ENCODE measurements at regions not wholly inside any gene's neighbourhood (a gene's known extent, or its start where the extent isn't known, plus 50 kb on each side); places are given as distances from the start of the nearest gene placed in this dataset.

GRCh38 chr1:198435056-198435455 lies 105.4 kb downstream of the ATP6V1G3 start:
- H2BK20ac ChIP-seq (ENCODE audit: low read length): no peak overlapping the region
- H3K23me2 ChIP-seq (ENCODE audit: low read depth, low read length): no peaks in the 10 kb centered on the region
- no peaks in the 10 kb centered on the region for H3K27me3 ChIP-seq (replicated peaks in 1 of 4; ENCODE audit: control insufficient read depth in 3 of 4, extremely low read depth in 1 of 4, insufficient read depth in 3 of 4, low read length in 3 of 4)
- POLR2A ChIA-PET (ENCODE audit: partially characterized antibody): no interaction called here
- no peak overlapping the region for H4K8ac ChIP-seq (ENCODE audit: extremely low read depth, insufficient read depth, low read length)
- no peak overlapping the region for H3K14ac ChIP-seq (ENCODE audit: insufficient read length)
- no peak overlapping the region for H3K9ac ChIP-seq (replicated peaks in 1 of 4; ENCODE audit: extremely low read depth in 1 of 4, low read depth in 3 of 4, low read length in 3 of 4)
- no peak overlapping the region for H4K5ac ChIP-seq (ENCODE audit: insufficient read length, low read depth, low read length)
- H3K23ac ChIP-seq (ENCODE audit: insufficient read length): no peak overlapping the region
- CTCF ChIA-PET (ENCODE audit: partially characterized antibody): interaction anchor here (0.7 kb wide), 1 partner anchor 10 kb away, joined by 3 read pairs; no protein-coding TSS in a partner anchor
- FAIRE-seq (no peak), DNase-seq (ENCODE audit: low read depth in 1 of 2, low spot score in 2 of 2) (no peak)
- no peak for TF ChIP-seq CHD1 (IDR thresholded peaks at IDR 0.05; ENCODE audit: low read depth, low read length)
- no peak for TF ChIP-seq POLR2AphosphoS5 (IDR thresholded peaks at IDR 0.05; ENCODE audit: low read depth, low read length)
- TF ChIP-seq RAD21 (IDR thresholded peaks at IDR 0.05 in 1 of 2, conservative IDR thresholded peaks at IDR 0.05 in 1 of 2; ENCODE audit: low read depth in 2 of 2, low read length in 2 of 2): no peak
- no peak overlapping the region for H3K4ac ChIP-seq (replicated peaks; ENCODE audit: insufficient read length, low read depth, low read length)
- no peaks in the 10 kb centered on the region for H3K36me3 ChIP-seq (ENCODE audit: control insufficient read depth in 2 of 4, insufficient read depth in 4 of 4, low read length in 3 of 4)
- H3K79me2 ChIP-seq (ENCODE audit: control insufficient read depth in 1 of 2, insufficient read depth in 2 of 2, low read length in 2 of 2): no peaks in the 10 kb centered on the region
- no peak overlapping the region for H2BK120ac ChIP-seq (replicated peaks; ENCODE audit: low read depth, low read length)
- no peaks in the 10 kb centered on the region for H3K79me1 ChIP-seq (ENCODE audit: low read depth, low read length)
- no peak overlapping the region for H3K4me2 ChIP-seq (ENCODE audit: insufficient read depth in 1 of 2, low read depth in 2 of 2, low read length in 2 of 2)
- H3K56ac ChIP-seq (replicated peaks; ENCODE audit: insufficient read length, low read depth, low read length): no peak overlapping the region
- no peak overlapping the region for H3K4me3 ChIP-seq (ENCODE audit: extremely low read depth in 1 of 4, insufficient read depth in 2 of 4, low read depth in 3 of 4, low read length in 4 of 4)
- H3K18ac ChIP-seq (ENCODE audit: extremely low read depth, low read length): no peak overlapping the region
- H3K4me1 ChIP-seq (replicated peaks in 1 of 4; ENCODE audit: control insufficient read depth in 3 of 4, insufficient read depth in 4 of 4, low read length in 3 of 4): no peaks in the 10 kb centered on the region
- H2BK15ac ChIP-seq (ENCODE audit: low read length): no peak overlapping the region
- no peak overlapping the region for H2AFZ ChIP-seq (ENCODE audit: low read length)
- no peaks in the 10 kb centered on the region for H4K20me1 ChIP-seq (replicated peaks in 1 of 2; ENCODE audit: control insufficient read depth in 1 of 2, insufficient read depth in 2 of 2, low read length in 2 of 2)
- H3K27ac ChIP-seq (ENCODE audit: low read depth, low read length): no peak overlapping the region
- H2BK12ac ChIP-seq (ENCODE audit: low read depth, low read length): no peak overlapping the region
- H2BK5ac ChIP-seq (ENCODE audit: low read depth, low read length): no peak overlapping the region
- H3K9me3 ChIP-seq (ENCODE audit: insufficient read depth in 2 of 2, low read depth in 1 of 2, low read length in 1 of 2): no peaks in the 10 kb centered on the region
- H2AK5ac ChIP-seq (ENCODE audit: low read depth, low read length): no peak overlapping the region
- no peak overlapping the region for H4K91ac ChIP-seq (replicated peaks; ENCODE audit: insufficient read length, low read length)

All from H1 (cell line).